ENCODE measurements at regions not wholly inside any gene's neighbourhood (a gene's known extent, or its start where the extent isn't known, plus 50 kb on each side); places are given as distances from the start of the nearest gene placed in this dataset.

DNA sequence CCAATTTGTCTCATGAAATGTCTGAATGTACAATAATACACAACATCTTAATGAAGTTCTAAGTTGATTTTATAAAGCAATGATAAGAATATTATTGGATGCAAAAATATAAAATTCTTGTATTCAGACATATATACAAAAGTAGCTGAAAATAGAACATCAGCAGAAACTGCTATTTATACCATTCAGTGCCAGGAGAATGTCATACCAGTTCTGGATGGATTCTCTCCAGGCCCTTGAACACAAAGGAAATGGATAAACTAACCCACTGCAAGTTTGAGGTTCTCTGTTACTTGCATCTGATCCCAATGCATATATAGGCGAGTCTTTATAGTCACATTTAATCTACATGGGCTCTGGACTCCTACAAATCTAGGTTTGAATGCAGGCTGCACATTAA, 126.3 kb upstream of the KLF3 start:
- H3K27me3 ChIP-seq (ENCODE audit: insufficient read depth, poor library complexity, severe bottlenecking) = no peaks in the 10 kb centered on the region
- TF ChIP-seq, protein P1, sequence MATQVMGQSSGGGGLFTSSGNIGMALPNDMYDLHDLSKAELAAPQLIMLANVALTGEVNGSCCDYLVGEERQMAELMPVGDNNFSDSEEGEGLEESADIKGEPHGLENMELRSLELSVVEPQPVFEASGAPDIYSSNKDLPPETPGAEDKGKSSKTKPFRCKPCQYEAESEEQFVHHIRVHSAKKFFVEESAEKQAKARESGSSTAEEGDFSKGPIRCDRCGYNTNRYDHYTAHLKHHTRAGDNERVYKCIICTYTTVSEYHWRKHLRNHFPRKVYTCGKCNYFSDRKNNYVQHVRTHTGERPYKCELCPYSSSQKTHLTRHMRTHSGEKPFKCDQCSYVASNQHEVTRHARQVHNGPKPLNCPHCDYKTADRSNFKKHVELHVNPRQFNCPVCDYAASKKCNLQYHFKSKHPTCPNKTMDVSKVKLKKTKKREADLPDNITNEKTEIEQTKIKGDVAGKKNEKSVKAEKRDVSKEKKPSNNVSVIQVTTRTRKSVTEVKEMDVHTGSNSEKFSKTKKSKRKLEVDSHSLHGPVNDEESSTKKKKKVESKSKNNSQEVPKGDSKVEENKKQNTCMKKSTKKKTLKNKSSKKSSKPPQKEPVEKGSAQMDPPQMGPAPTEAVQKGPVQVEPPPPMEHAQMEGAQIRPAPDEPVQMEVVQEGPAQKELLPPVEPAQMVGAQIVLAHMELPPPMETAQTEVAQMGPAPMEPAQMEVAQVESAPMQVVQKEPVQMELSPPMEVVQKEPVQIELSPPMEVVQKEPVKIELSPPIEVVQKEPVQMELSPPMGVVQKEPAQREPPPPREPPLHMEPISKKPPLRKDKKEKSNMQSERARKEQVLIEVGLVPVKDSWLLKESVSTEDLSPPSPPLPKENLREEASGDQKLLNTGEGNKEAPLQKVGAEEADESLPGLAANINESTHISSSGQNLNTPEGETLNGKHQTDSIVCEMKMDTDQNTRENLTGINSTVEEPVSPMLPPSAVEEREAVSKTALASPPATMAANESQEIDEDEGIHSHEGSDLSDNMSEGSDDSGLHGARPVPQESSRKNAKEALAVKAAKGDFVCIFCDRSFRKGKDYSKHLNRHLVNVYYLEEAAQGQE (IDR thresholded peaks at IDR 0.05; ENCODE audit: insufficient replicate concordance, low read depth) = no peak
- no peak for TF ChIP-seq SPI1 (IDR thresholded peaks at IDR 0.05; ENCODE audit: borderline replicate concordance, low read depth)
- TF ChIP-seq POLR2AphosphoS5 (IDR thresholded peaks at IDR 0.05; ENCODE audit: low read depth) = no peak
- TF ChIP-seq GABPA (IDR thresholded peaks at IDR 0.05; ENCODE audit: low read depth) = no peak
- TF ChIP-seq, protein P2, sequence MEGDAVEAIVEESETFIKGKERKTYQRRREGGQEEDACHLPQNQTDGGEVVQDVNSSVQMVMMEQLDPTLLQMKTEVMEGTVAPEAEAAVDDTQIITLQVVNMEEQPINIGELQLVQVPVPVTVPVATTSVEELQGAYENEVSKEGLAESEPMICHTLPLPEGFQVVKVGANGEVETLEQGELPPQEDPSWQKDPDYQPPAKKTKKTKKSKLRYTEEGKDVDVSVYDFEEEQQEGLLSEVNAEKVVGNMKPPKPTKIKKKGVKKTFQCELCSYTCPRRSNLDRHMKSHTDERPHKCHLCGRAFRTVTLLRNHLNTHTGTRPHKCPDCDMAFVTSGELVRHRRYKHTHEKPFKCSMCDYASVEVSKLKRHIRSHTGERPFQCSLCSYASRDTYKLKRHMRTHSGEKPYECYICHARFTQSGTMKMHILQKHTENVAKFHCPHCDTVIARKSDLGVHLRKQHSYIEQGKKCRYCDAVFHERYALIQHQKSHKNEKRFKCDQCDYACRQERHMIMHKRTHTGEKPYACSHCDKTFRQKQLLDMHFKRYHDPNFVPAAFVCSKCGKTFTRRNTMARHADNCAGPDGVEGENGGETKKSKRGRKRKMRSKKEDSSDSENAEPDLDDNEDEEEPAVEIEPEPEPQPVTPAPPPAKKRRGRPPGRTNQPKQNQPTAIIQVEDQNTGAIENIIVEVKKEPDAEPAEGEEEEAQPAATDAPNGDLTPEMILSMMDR (IDR thresholded peaks at IDR 0.05; ENCODE audit: insufficient read depth, low read length) = no peak
- no peak overlapping the region for H3K4me3 ChIP-seq (replicated peaks; ENCODE audit: insufficient read depth, low read length)
- no peak overlapping the region for H3K27ac ChIP-seq (replicated peaks)
- DNase-seq (ENCODE audit: low read depth in 1 of 2, low spot score in 1 of 2) = no peak

DNA sequence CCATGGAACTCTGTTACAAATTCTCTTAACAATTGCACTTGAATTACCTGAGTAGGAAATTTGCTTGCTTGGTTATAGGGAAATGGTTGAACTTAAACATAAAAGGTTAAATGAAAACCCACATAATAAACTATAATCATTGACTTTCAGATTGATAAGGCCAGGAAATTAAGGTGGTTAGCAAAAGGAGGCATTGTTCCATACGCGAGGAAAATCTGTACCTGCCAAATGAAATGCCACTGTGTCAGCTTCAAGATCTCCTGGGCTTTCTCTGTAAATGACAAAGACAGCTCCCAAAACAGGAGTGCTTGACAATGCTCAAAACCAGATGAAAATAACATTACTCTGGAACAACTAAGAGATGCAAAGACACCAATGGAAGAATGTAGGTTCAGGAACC, 125.5 kb upstream of the KLF3 start:
- no peak for DNase-seq (ENCODE audit: low read depth in 1 of 2, low spot score in 1 of 2)
- no peak overlapping the region for H3K27ac ChIP-seq (replicated peaks)
- H3K4me3 ChIP-seq (replicated peaks; ENCODE audit: insufficient read depth, low read length) = no peak overlapping the region
- H3K27me3 ChIP-seq (ENCODE audit: insufficient read depth, poor library complexity, severe bottlenecking) = no peaks in the 10 kb centered on the region
- TF ChIP-seq, protein P2 (IDR thresholded peaks at IDR 0.05; ENCODE audit: insufficient read depth, low read length) = no peak
- no peak for TF ChIP-seq POLR2AphosphoS5 (IDR thresholded peaks at IDR 0.05; ENCODE audit: low read depth)
- no peak for TF ChIP-seq SPI1 (IDR thresholded peaks at IDR 0.05; ENCODE audit: borderline replicate concordance, low read depth)
- TF ChIP-seq GABPA (IDR thresholded peaks at IDR 0.05; ENCODE audit: low read depth) = no peak

DNA sequence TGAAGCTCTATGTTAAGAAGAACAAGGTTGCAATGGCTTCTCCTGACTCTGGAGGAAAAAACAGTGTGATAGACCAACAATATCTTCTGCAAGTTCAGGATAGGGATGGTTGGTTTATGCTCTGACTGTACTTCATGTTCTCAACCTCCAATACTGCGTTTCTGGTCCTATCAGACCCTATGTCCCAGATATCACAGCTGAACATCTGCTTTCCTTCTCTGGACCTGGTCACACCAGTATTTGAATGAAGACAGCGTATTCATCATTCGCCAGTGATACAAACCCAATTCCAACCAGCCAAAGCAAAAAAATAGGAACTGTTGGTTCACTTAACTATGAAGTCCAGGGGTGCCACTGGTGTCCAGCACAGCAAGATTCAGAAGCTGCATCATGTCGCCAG, 124.5 kb upstream of the KLF3 start:
- Histone ChIP-seq H3K27ac (replicated peaks) (no peak overlapping the region), H3K4me3 (replicated peaks; ENCODE audit: insufficient read depth, low read length) (no peak overlapping the region), H3K27me3 (ENCODE audit: insufficient read depth, poor library complexity, severe bottlenecking) (no peaks in the 10 kb centered on the region)
- TF ChIP-seq, protein P2 (IDR thresholded peaks at IDR 0.05; ENCODE audit: insufficient read depth, low read length) = no peak
- no peak for TF ChIP-seq POLR2AphosphoS5 (IDR thresholded peaks at IDR 0.05; ENCODE audit: low read depth)
- TF ChIP-seq, protein P1 (IDR thresholded peaks at IDR 0.05; ENCODE audit: insufficient replicate concordance, low read depth) = no peak
- no peak for TF ChIP-seq GABPA (IDR thresholded peaks at IDR 0.05; ENCODE audit: low read depth)
- DNase-seq (ENCODE audit: low read depth in 1 of 2, low spot score in 1 of 2) = no peak

DNA sequence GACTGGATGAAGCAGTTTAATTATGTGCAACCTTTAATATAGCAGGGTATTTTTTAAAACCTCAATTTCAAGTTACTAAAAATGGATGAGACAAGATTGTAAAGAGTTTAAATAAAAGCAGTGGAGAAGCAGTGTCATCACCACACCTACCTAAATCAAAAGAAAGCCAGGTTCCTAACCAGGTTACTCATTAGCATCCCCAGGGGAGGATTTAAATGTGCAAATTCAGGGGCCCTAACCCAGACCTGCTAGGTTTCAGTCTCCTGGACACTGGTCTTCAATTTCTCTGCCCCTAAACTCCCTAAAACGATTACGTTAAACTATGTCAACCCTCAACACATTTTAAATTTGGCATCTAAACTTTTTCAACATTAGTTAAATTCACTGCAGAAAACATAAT, 116.9 kb upstream of the KLF3 start:
- no peaks in the 10 kb centered on the region for H3K27me3 ChIP-seq (ENCODE audit: insufficient read depth, poor library complexity, severe bottlenecking)
- H3K27ac ChIP-seq (replicated peaks) = no peak overlapping the region
- no peak overlapping the region for H3K4me3 ChIP-seq (replicated peaks; ENCODE audit: insufficient read depth, low read length)
- no peak for DNase-seq (ENCODE audit: low read depth in 1 of 2, low spot score in 1 of 2)
- TF ChIP-seq, protein P2 (IDR thresholded peaks at IDR 0.05; ENCODE audit: insufficient read depth, low read length) = no peak
- no peak for TF ChIP-seq GABPA (IDR thresholded peaks at IDR 0.05; ENCODE audit: low read depth)
- TF ChIP-seq POLR2AphosphoS5 (IDR thresholded peaks at IDR 0.05; ENCODE audit: low read depth) = no peak
- TF ChIP-seq, protein P1 (IDR thresholded peaks at IDR 0.05; ENCODE audit: insufficient replicate concordance, low read depth) = no peak
- TF ChIP-seq SPI1 (IDR thresholded peaks at IDR 0.05; ENCODE audit: borderline replicate concordance, low read depth) = no peak

Measured in HL-60 (cell line).